WTC11 (cell line): ENCODE measurements at regions not wholly inside any gene's neighbourhood (a gene's known extent, or its start where the extent isn't known, plus 50 kb on each side); places are given as distances from the start of the nearest gene placed in this dataset.

Source experiments
- ATAC-seq: fragments of 200-7000 bp; cut with Tn5 transposase; 2 replicates; pipeline ENCODE4 v1.10.0; 2021; ENCODE audit warnings: mild to moderate bottlenecking, moderate library complexity
- CTCF ChIA-PET: fragments of 300-600 bp; sonication (Branson Sonifier 250); formaldehyde crosslinking; loops from one replicate; lab custom pipeline; 2021; ENCODE audit warnings: antibody characterized with exemption; lab: Charles Lee
- POLR2A ChIA-PET: fragments of 350-600 bp; sonication (Branson Sonifier 250); formaldehyde crosslinking; loops from one replicate; lab custom pipeline; 2021; ENCODE audit warnings: antibody characterized with exemption; lab: Charles Lee
- DNase-seq: peaks from one replicate; pipeline ENCODE4 v3.0.0; 2021; ENCODE audit warnings: low spot score
- H3K27ac Mint-ChIP-seq: 2 replicates; pipeline ENCODE4 v1.8.0; 2021; ENCODE audit warnings: mixed read lengths
- H3K27me3 Mint-ChIP-seq: 2 replicates; pipeline ENCODE4 v1.8.0; 2021; ENCODE audit warnings: low read depth, mild to moderate bottlenecking, moderate library complexity, mixed read lengths
- H3K36me3 Mint-ChIP-seq: 2 replicates; pipeline ENCODE4 v1.8.0; 2021; ENCODE audit warnings: mixed read lengths
- H3K4me1 Mint-ChIP-seq: 2 replicates; pipeline ENCODE4 v1.8.0; 2022; ENCODE audit warnings: mixed read lengths
- H3K4me3 Mint-ChIP-seq: 2 replicates; pipeline ENCODE4 v1.8.0; 2021; ENCODE audit warnings: mild to moderate bottlenecking, moderate library complexity, mixed read lengths
- H3K9me3 Mint-ChIP-seq: 2 replicates; pipeline ENCODE4 v1.8.0; 2021; ENCODE audit warnings: mixed read lengths
- AFF4 ChIP-seq: sonication (generic); formaldehyde crosslinking; IDR thresholded peaks from 2 replicates; pipeline ENCODE4 v1.8.1; 2023; ENCODE audit warnings: mild to moderate bottlenecking, missing genetic modification reagents, borderline replicate concordance
- ATF1 ChIP-seq: sonication (generic); formaldehyde crosslinking; IDR thresholded peaks from 2 replicates; pipeline ENCODE4 v1.8.1; 2023; ENCODE audit warnings: mild to moderate bottlenecking, moderate library complexity, missing genetic modification reagents
- ATF3 ChIP-seq: sonication (generic); formaldehyde crosslinking; conservative IDR thresholded peaks from 2 replicates; pipeline ENCODE4 v1.8.1; 2022; ENCODE audit warnings: mild to moderate bottlenecking, missing genetic modification reagents
- CBFB ChIP-seq: sonication (generic); formaldehyde crosslinking; IDR thresholded peaks from 2 replicates; pipeline ENCODE4 v1.8.1; 2022; ENCODE audit warnings: mild to moderate bottlenecking, low read depth, missing genetic modification reagents
- CREM ChIP-seq: sonication (generic); formaldehyde crosslinking; IDR thresholded peaks from 2 replicates; pipeline ENCODE4 v1.8.1; 2022; ENCODE audit warnings: mild to moderate bottlenecking, missing genetic modification reagents, moderate library complexity
- GABPB1 ChIP-seq: sonication (generic); formaldehyde crosslinking; IDR thresholded peaks from 2 replicates; pipeline ENCODE4 v1.8.1; 2023; ENCODE audit warnings: mild to moderate bottlenecking, missing genetic modification reagents
- IRF2 ChIP-seq: sonication (generic); formaldehyde crosslinking; IDR thresholded peaks from 2 replicates; pipeline ENCODE4 v1.8.0; 2022; ENCODE audit warnings: low read depth, missing genetic modification reagents, borderline replicate concordance
- MAX ChIP-seq: sonication (generic); formaldehyde crosslinking; IDR thresholded peaks from 2 replicates; pipeline ENCODE4 v1.8.0; 2022; ENCODE audit warnings: mild to moderate bottlenecking, missing genetic modification reagents
- NFATC4 ChIP-seq: fragments of 250-450 bp; sonication (Bioruptor Pico); IDR thresholded peaks from 2 replicates; pipeline ENCODE4 v1.9.0; 2021; ENCODE audit warnings: mild to moderate bottlenecking
- OVOL2 ChIP-seq: fragments of 250-450 bp; sonication (Bioruptor Pico); IDR thresholded peaks from 2 replicates; pipeline ENCODE4 v1.9.0; 2021; ENCODE audit warnings: mild to moderate bottlenecking, borderline replicate concordance
- PREB ChIP-seq: sonication (generic); formaldehyde crosslinking; IDR thresholded peaks from 2 replicates; pipeline ENCODE4 v1.8.1; 2022; ENCODE audit warnings: mild to moderate bottlenecking, missing genetic modification reagents, moderate library complexity, borderline replicate concordance
- SOX15 ChIP-seq: fragments of 250-450 bp; sonication (Bioruptor Pico); IDR thresholded peaks from 2 replicates; pipeline ENCODE4 v1.9.0; 2021; ENCODE audit warnings: mild to moderate bottlenecking
- SP1 ChIP-seq: sonication (generic); formaldehyde crosslinking; conservative IDR thresholded peaks from 2 replicates; pipeline ENCODE4 v1.8.1; 2022; ENCODE audit warnings: missing genetic modification reagents
- TCF7 ChIP-seq: sonication (generic); formaldehyde crosslinking; IDR thresholded peaks from 2 replicates; pipeline ENCODE4 v1.8.0; 2022; ENCODE audit warnings: mild to moderate bottlenecking, low read depth, missing genetic modification reagents, moderate library complexity
- ZMAT4 ChIP-seq: fragments of 250-450 bp; sonication (Bioruptor Pico); IDR thresholded peaks from 2 replicates; pipeline ENCODE4 v1.9.0; 2021; ENCODE audit warnings: mild to moderate bottlenecking
- ZNF138 ChIP-seq: sonication (generic); formaldehyde crosslinking; conservative IDR thresholded peaks from 2 replicates; pipeline ENCODE4 v1.8.1; 2022; ENCODE audit warnings: mild to moderate bottlenecking, moderate library complexity, missing genetic modification reagents
- ZNF416 ChIP-seq: fragments of 250-450 bp; sonication (Bioruptor Pico); IDR thresholded peaks from 2 replicates; pipeline ENCODE4 v1.9.0; 2021; ENCODE audit warnings: mild to moderate bottlenecking, inconsistent platforms
- TF ChIP-seq, protein P1 (sequence below): sonication (generic); formaldehyde crosslinking; IDR thresholded peaks from 2 replicates; pipeline ENCODE4 v1.8.0; 2022; ENCODE audit warnings: mild to moderate bottlenecking, missing genetic modification reagents
- TF ChIP-seq, protein P2 (sequence below): sonication (generic); formaldehyde crosslinking; IDR thresholded peaks from 2 replicates; pipeline ENCODE4 v1.8.1; 2022; ENCODE audit warnings: mild to moderate bottlenecking, moderate library complexity, missing genetic modification reagents
- TF ChIP-seq, protein P3 (sequence below): sonication (generic); formaldehyde crosslinking; IDR thresholded peaks from 2 replicates; pipeline ENCODE4 v1.8.0; 2022; ENCODE audit warnings: missing genetic modification reagents

DNA sequence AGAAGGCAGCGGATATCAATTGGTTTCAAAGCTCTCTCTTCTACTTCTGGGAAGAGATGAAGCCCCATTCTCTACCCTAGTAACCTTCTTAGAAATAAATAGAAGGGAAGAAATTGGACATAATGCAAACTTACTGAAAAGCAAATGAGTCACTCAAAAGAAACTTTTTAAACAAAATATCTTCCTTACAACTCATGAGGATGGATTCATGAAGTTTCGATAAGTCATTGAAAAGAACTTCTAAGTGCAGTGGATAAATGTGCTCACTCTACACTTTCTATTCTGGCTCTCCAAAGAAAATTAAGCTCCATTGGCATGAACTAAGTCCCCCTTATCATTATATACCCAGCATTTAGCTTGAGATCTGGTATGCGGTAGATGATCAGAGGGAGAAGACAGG is 899.5 kb downstream of the RPS29 start:
- Mint-ChIP-seq H3K27ac (no peak overlapping the region), H3K36me3 (0 out of 2 replicates have a peak, but pooled peaks cover 2% of the 10 kb centered on the region), H3K27me3 (no peaks in the 10 kb centered on the region), H3K9me3 (peaks cover 11% of the 10 kb centered on the region), H3K4me3 (no peak overlapping the region), H3K4me1 (0 out of 2 replicates have a peak, but pooled peaks cover 3% of the 10 kb centered on the region)
- CTCF ChIA-PET: no interaction called here
- DNase-seq (no peak), ATAC-seq (no peak)
- POLR2A ChIA-PET: no interaction called here
- TF ChIP-seq ZMAT4: no peak
- no peak for TF ChIP-seq AFF4 (CRISPR knock-in tag)
- no peak for TF ChIP-seq TCF7 (CRISPR knock-in tag)
- TF ChIP-seq ATF3 (CRISPR knock-in tag): no peak
- no peak for TF ChIP-seq CBFB (CRISPR knock-in tag)
- TF ChIP-seq GABPB1 (CRISPR knock-in tag): no peak
- TF ChIP-seq NFATC4 (CRISPR knock-in tag): no peak
- no peak for TF ChIP-seq CREM (CRISPR knock-in tag)
- TF ChIP-seq SP1 (CRISPR knock-in tag): no peak
- no peak for TF ChIP-seq OVOL2
- TF ChIP-seq IRF2 (CRISPR knock-in tag): no peak
- TF ChIP-seq ZNF416 (CRISPR knock-in tag): no peak
- no peak for TF ChIP-seq PREB (CRISPR knock-in tag)
- TF ChIP-seq, protein P1, sequence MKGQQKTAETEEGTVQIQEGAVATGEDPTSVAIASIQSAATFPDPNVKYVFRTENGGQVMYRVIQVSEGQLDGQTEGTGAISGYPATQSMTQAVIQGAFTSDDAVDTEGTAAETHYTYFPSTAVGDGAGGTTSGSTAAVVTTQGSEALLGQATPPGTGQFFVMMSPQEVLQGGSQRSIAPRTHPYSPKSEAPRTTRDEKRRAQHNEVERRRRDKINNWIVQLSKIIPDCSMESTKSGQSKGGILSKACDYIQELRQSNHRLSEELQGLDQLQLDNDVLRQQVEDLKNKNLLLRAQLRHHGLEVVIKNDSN: no peak

- POLR2A ChIA-PET: no interaction called here
- DNase-seq (no peak), ATAC-seq (no peak)
- Mint-ChIP-seq H3K36me3 (peaks cover 7% of the 10 kb centered on the region), H3K27me3 (no peaks in the 10 kb centered on the region), H3K4me1 (no peaks in the 10 kb centered on the region), H3K9me3 (peaks cover 49% of the 10 kb centered on the region), H3K27ac (no peak overlapping the region), H3K4me3 (no peak overlapping the region)
- TF ChIP-seq, protein P2, sequence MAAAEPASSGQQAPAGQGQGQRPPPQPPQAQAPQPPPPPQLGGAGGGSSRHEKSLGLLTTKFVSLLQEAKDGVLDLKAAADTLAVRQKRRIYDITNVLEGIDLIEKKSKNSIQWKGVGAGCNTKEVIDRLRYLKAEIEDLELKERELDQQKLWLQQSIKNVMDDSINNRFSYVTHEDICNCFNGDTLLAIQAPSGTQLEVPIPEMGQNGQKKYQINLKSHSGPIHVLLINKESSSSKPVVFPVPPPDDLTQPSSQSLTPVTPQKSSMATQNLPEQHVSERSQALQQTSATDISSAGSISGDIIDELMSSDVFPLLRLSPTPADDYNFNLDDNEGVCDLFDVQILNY: no peak
- no peak for TF ChIP-seq SOX15 (CRISPR knock-in tag)
- TF ChIP-seq, protein P3, sequence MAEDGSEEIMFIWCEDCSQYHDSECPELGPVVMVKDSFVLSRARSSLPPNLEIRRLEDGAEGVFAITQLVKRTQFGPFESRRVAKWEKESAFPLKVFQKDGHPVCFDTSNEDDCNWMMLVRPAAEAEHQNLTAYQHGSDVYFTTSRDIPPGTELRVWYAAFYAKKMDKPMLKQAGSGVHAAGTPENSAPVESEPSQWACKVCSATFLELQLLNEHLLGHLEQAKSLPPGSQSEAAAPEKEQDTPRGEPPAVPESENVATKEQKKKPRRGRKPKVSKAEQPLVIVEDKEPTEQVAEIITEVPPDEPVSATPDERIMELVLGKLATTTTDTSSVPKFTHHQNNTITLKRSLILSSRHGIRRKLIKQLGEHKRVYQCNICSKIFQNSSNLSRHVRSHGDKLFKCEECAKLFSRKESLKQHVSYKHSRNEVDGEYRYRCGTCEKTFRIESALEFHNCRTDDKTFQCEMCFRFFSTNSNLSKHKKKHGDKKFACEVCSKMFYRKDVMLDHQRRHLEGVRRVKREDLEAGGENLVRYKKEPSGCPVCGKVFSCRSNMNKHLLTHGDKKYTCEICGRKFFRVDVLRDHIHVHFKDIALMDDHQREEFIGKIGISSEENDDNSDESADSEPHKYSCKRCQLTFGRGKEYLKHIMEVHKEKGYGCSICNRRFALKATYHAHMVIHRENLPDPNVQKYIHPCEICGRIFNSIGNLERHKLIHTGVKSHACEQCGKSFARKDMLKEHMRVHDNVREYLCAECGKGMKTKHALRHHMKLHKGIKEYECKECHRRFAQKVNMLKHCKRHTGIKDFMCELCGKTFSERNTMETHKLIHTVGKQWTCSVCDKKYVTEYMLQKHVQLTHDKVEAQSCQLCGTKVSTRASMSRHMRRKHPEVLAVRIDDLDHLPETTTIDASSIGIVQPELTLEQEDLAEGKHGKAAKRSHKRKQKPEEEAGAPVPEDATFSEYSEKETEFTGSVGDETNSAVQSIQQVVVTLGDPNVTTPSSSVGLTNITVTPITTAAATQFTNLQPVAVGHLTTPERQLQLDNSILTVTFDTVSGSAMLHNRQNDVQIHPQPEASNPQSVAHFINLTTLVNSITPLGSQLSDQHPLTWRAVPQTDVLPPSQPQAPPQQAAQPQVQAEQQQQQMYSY (CRISPR knock-in tag): no peak
- no peak for TF ChIP-seq ATF1
- no peak for TF ChIP-seq ZNF138 (CRISPR knock-in tag)
- TF ChIP-seq MAX (CRISPR knock-in tag): no peak
- CTCF ChIA-PET: no interaction called here
These were observed 913.7 kb downstream of the RPS29 start for GRCh38 chr14:48672506-48672905.
